ENCODE measurements at regions not wholly inside any gene's neighbourhood (a gene's known extent, or its start where the extent isn't known, plus 50 kb on each side); places are given as distances from the start of the nearest gene placed in this dataset.

DNA sequence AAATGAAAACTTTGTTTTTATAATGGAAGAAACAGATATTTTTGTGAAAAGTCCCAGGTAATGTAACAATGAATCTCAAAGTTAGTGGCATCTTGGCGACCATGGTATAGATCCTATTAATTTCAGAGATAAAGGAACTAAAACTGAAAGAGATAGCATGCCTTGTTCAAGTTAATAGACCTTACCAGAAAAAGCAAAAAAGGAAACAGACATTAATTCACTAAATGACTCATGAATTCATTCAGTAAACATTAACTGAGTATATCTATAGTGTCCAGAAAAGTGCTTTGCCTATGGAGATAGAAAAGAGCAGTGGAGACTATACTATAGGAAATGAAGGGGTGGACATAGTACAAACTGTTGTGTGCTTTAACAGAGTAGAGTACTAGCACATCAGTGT is 763.3 kb downstream of the TRIB2 start:
- dilution Hi-C loops (cut with MboI; ENCODE audit: extremely low pct_ligation_motif_present, low sequenced_read_pairs): no loop called here
- Histone ChIP-seq H3K36me3 (ENCODE audit: control insufficient read depth in 2 of 2, extremely low read depth in 1 of 2, insufficient read depth in 2 of 2, low read length in 2 of 2) (no peaks in the 10 kb centered on the region), H3K79me2 (ENCODE audit: control insufficient read depth, insufficient read depth, low read length) (no peaks in the 10 kb centered on the region), H3K9me1 (replicated peaks; ENCODE audit: control insufficient read depth, extremely low read depth, insufficient read depth, low read length) (no peaks in the 10 kb centered on the region), H3K4me3 (replicated peaks in 1 of 3; ENCODE audit: insufficient read depth in 1 of 3, low read depth in 1 of 3, low read length in 3 of 3) (no peak overlapping the region), H3K27ac (ENCODE audit: insufficient read depth, low read depth, low read length) (no peak overlapping the region), H2AFZ (ENCODE audit: low read depth, low read length) (no peak overlapping the region), H3K4me1 (ENCODE audit: control insufficient read depth, extremely low read depth, insufficient read depth, low read length) (no peaks in the 10 kb centered on the region), H3K9ac (replicated peaks; ENCODE audit: extremely low read depth, insufficient read depth, low read length) (no peak overlapping the region), H3K9me3 (replicated peaks; ENCODE audit: control insufficient read depth, insufficient read depth, low read length) (no peaks in the 10 kb centered on the region), H3K4me2 (ENCODE audit: insufficient read depth, low read length) (no peak overlapping the region), H3K27me3 (ENCODE audit: control insufficient read depth in 2 of 2, insufficient read depth in 2 of 2, low read length in 2 of 2) (no peaks in the 10 kb centered on the region), H4K20me1 (replicated peaks; ENCODE audit: control insufficient read depth, extremely low read depth, insufficient read depth, low read length) (no peaks in the 10 kb centered on the region)
- TF ChIP-seq POLR2A (IDR thresholded peaks at IDR 0.05; ENCODE audit: low read depth, low read length) (no peak), POLR2AphosphoS5 (IDR thresholded peaks at IDR 0.05; ENCODE audit: insufficient read depth, low read depth, low read length) (no peak), GATA2 (IDR thresholded peaks at IDR 0.05; ENCODE audit: insufficient read depth, insufficient read length, low read depth, low read length) (no peak), FOS (IDR thresholded peaks at IDR 0.05; ENCODE audit: borderline replicate concordance, insufficient read depth, low read length) (no peak), EZH2 (IDR thresholded peaks at IDR 0.05; ENCODE audit: borderline replicate concordance, low read depth, low read length, severe bottlenecking) (no peak), MYC (IDR thresholded peaks at IDR 0.05; ENCODE audit: low read depth, low read length) (no peak), JUN (IDR thresholded peaks at IDR 0.05; ENCODE audit: borderline replicate concordance, insufficient read depth, insufficient read length, low read depth) (no peak)
- TF ChIP-seq, protein P1, sequence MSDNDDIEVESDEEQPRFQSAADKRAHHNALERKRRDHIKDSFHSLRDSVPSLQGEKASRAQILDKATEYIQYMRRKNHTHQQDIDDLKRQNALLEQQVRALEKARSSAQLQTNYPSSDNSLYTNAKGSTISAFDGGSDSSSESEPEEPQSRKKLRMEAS (IDR thresholded peaks at IDR 0.05; ENCODE audit: insufficient read depth, insufficient read length): no peak
- BruUV-seq (replicated peaks): no TSS peak
- DNase-seq (ENCODE audit: low read depth, low spot score) (no peak), FAIRE-seq (no peak)
- ChIA-PET CTCF (no interaction called here), POLR2A (no interaction called here)
- intact Hi-C loops (cut with micrococcal nuclease): no loop called here

DNA sequence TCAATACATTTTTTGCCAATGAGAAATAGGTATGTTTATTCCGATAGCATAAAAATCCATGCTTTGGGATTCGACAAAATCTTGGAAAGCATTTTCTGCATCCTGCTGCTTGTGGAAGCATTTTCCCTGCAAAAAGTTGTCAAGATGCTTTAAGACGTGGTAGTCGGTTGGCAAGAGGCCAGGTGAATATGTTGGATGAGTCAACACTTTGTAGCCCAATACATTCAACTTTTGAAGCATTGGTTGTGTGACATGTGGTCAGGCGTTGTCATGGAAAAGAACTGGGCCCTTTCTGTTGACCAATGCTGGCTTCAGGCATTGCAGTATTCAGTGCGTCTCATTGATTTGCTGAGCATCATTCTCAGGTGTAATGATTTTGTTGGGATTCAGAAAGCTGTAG is 764.5 kb downstream of the TRIB2 start:
- CTCF ChIA-PET: no interaction called here
- H4K20me1 ChIP-seq (replicated peaks; ENCODE audit: control insufficient read depth, extremely low read depth, insufficient read depth, low read length): no peaks in the 10 kb centered on the region
- POLR2A ChIA-PET: no interaction called here
- no peaks in the 10 kb centered on the region for H3K9me1 ChIP-seq (replicated peaks; ENCODE audit: control insufficient read depth, extremely low read depth, insufficient read depth, low read length)
- no peaks in the 10 kb centered on the region for H3K27me3 ChIP-seq (ENCODE audit: control insufficient read depth in 2 of 2, insufficient read depth in 2 of 2, low read length in 2 of 2)
- H3K27ac ChIP-seq (ENCODE audit: insufficient read depth, low read depth, low read length): no peak overlapping the region
- no peaks in the 10 kb centered on the region for H3K79me2 ChIP-seq (ENCODE audit: control insufficient read depth, insufficient read depth, low read length)
- DNase-seq (ENCODE audit: low read depth, low spot score) (no peak), FAIRE-seq (no peak)
- TF ChIP-seq JUN (IDR thresholded peaks at IDR 0.05; ENCODE audit: borderline replicate concordance, insufficient read depth, insufficient read length, low read depth): no peak
- TF ChIP-seq EZH2 (IDR thresholded peaks at IDR 0.05; ENCODE audit: borderline replicate concordance, low read depth, low read length, severe bottlenecking): no peak
- TF ChIP-seq, protein P2, sequence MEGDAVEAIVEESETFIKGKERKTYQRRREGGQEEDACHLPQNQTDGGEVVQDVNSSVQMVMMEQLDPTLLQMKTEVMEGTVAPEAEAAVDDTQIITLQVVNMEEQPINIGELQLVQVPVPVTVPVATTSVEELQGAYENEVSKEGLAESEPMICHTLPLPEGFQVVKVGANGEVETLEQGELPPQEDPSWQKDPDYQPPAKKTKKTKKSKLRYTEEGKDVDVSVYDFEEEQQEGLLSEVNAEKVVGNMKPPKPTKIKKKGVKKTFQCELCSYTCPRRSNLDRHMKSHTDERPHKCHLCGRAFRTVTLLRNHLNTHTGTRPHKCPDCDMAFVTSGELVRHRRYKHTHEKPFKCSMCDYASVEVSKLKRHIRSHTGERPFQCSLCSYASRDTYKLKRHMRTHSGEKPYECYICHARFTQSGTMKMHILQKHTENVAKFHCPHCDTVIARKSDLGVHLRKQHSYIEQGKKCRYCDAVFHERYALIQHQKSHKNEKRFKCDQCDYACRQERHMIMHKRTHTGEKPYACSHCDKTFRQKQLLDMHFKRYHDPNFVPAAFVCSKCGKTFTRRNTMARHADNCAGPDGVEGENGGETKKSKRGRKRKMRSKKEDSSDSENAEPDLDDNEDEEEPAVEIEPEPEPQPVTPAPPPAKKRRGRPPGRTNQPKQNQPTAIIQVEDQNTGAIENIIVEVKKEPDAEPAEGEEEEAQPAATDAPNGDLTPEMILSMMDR (IDR thresholded peaks at IDR 0.05; ENCODE audit: extremely low read depth in 1 of 2, insufficient read depth in 1 of 2, low read depth in 1 of 2, low read length in 2 of 2): no peak
- no TSS peak for BruUV-seq (replicated peaks)
- dilution Hi-C loops (cut with MboI; ENCODE audit: extremely low pct_ligation_motif_present, low sequenced_read_pairs): no loop called here
- intact Hi-C loops (cut with micrococcal nuclease): no loop called here
- H3K9ac ChIP-seq (replicated peaks; ENCODE audit: extremely low read depth, insufficient read depth, low read length): no peak overlapping the region
- H3K4me1 ChIP-seq (ENCODE audit: control insufficient read depth, extremely low read depth, insufficient read depth, low read length): no peaks in the 10 kb centered on the region
- H3K9me3 ChIP-seq (replicated peaks; ENCODE audit: control insufficient read depth, insufficient read depth, low read length): no peaks in the 10 kb centered on the region
- H3K36me3 ChIP-seq (ENCODE audit: control insufficient read depth in 2 of 2, extremely low read depth in 1 of 2, insufficient read depth in 2 of 2, low read length in 2 of 2): no peaks in the 10 kb centered on the region
- no peak overlapping the region for H2AFZ ChIP-seq (ENCODE audit: low read depth, low read length)
- H3K4me2 ChIP-seq (ENCODE audit: insufficient read depth, low read length): no peak overlapping the region
- no peak overlapping the region for H3K4me3 ChIP-seq (replicated peaks in 1 of 3; ENCODE audit: insufficient read depth in 1 of 3, low read depth in 1 of 3, low read length in 3 of 3)

Data from endothelial cell of umbilical vein (primary cell).